ENCODE measurements at regions not wholly inside any gene's neighbourhood (a gene's known extent, or its start where the extent isn't known, plus 50 kb on each side); places are given as distances from the start of the nearest gene placed in this dataset.

- TF ChIP-seq, protein P1, sequence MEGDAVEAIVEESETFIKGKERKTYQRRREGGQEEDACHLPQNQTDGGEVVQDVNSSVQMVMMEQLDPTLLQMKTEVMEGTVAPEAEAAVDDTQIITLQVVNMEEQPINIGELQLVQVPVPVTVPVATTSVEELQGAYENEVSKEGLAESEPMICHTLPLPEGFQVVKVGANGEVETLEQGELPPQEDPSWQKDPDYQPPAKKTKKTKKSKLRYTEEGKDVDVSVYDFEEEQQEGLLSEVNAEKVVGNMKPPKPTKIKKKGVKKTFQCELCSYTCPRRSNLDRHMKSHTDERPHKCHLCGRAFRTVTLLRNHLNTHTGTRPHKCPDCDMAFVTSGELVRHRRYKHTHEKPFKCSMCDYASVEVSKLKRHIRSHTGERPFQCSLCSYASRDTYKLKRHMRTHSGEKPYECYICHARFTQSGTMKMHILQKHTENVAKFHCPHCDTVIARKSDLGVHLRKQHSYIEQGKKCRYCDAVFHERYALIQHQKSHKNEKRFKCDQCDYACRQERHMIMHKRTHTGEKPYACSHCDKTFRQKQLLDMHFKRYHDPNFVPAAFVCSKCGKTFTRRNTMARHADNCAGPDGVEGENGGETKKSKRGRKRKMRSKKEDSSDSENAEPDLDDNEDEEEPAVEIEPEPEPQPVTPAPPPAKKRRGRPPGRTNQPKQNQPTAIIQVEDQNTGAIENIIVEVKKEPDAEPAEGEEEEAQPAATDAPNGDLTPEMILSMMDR (IDR thresholded peaks at IDR 0.05), result no peak
- no peak for TF ChIP-seq POLR2A (IDR thresholded peaks at IDR 0.05)
Measured at GRCh38 chr10:30788307-30788706, 158.8 kb upstream of the LYZL2 start.

Measured in Peyer's patch (tissue), 4 donors.